Fibroblast of skin of left quadriceps (primary cell): ENCODE measurements at regions not wholly inside any gene's neighbourhood (a gene's known extent, or its start where the extent isn't known, plus 50 kb on each side); places are given as distances from the start of the nearest gene placed in this dataset.
"Not testable (repeated sequence)": the region's sequence is repeated elsewhere in the genome, so short reads cannot be mapped to it uniquely, and the experiment has no call there.

Source experiments
- DNase-seq, 2 experiments: peaks; one replicate each; pipeline ENCODE4 v3.0.0-alpha.2; 2013; ENCODE audit warnings: low read depth in 2 of 2

DNA sequence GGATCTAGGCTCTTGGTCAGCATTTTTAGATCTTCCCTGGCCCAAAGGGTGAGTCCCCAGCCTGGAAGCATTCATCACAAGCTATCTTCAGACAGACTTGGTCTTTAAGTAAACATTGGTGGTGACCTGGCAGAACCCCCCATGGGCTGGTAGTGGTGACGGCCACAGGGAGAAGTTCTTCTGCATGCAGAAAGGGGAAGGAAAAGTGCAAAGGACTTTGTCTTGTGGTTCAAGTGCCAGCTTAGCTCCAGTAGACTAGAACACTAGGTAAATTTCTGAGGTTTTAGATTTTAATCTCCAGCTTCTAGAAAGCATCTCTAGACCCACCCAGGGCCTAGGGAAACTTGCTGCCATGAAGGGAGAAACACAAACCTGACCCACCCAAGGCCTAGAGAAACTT is 584.0 kb downstream of the CHSY3 start:
- DNase-seq, result no peak

DNA sequence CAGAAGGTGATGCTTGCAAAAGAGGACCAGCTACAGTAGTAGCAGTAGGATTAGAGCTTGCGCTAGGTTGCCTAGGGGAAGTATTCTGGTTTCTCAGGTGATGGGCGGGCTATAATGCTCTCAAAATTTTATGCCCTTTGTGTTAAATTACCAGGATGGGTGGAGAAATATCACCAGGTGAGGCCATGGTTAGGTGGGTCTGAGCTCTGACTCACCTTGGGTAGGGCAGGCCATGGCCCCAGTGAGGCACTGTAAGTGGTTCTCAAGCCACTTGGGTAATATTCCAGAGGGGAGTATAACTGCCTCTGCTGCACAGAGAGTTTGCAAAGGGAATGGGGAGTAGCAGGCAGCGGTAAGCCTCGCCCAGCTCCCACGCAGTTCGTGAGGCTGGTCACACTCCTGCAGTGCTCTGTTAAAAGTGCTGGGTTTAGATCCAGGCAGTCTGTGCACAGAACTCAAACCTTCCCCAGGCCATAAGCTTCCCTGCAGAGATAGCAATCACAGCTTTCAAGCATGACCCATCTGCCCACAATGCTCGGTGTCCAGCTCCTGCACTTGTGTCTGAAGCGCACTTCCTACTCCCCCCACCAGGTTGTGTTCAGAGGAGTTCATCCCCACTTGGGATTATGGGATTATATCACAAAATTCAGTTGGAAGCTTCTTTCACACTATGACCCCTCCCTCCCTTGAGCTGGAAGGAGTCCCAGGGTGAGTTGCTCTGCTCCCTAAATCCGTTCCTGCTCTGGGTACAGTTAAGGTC is 575.0 kb downstream of the CHSY3 start:
- DNase-seq, result no peak

GRCh38 chr5:130476325-130476724 is 572.1 kb downstream of the CHSY3 start:
- no peak for DNase-seq

GRCh38 chr5:130462516-130462915 is 558.3 kb downstream of the CHSY3 start:
- DNase-seq, result peak; percentile 5 to 10

DNA sequence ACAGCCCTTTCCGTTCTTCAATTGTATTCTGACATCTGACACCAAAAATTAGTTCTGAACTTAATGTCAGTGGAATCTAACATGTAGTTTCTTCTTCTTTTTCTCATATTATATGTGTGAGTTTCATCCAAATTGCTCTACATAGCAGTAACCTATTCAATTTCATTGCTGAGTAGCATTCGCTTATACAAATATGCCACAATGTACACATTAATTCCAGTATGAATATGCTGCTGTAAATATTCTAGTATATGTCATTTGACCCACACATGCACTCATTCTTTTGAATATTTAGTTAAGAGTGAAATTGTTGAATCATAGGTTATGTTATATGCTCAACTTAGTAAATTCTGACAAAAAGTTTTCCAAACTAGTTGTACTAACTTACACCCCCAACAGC is 550.9 kb downstream of the CHSY3 start:
- no peak for DNase-seq

- no peak for DNase-seq
Observed at GRCh38 chr5:130452744-130453143, 548.5 kb downstream of the CHSY3 start.

GRCh38 chr5:130436430-130436829 is 532.2 kb downstream of the CHSY3 start:
- no peak for DNase-seq

- no peak for DNase-seq
Observed at GRCh38 chr5:130427222-130427955, 523.1 kb downstream of the CHSY3 start.

GRCh38 chr5:130425424-130425823 is 521.2 kb downstream of the CHSY3 start:
- DNase-seq, result no peak

- no peak for DNase-seq
Observed at GRCh38 chr5:130424341-130424740, 520.1 kb downstream of the CHSY3 start.

DNA sequence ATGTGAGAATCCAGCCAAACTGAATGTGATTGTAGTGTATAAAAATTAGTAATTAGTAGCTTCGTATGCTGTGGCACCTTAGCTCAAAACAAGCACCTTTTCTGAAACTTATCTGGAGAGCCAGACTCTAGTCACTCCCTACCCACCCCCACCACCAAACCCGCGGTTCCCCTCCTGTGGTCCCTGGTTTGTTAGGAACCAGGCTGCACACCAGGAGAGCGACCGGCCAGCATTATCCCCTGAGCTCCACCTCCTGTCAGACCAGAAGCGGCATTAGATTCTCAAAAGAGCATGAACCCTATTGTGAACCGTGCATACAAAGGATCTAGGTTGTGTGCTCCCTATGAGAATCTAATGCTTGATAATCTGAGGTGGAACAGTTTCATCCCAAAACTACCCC is 498.6 kb downstream of the CHSY3 start:
- no peak for DNase-seq

GRCh38 chr5:130400091-130400490 is 495.8 kb downstream of the CHSY3 start:
- DNase-seq, result peak; percentile 28 to 32

DNA sequence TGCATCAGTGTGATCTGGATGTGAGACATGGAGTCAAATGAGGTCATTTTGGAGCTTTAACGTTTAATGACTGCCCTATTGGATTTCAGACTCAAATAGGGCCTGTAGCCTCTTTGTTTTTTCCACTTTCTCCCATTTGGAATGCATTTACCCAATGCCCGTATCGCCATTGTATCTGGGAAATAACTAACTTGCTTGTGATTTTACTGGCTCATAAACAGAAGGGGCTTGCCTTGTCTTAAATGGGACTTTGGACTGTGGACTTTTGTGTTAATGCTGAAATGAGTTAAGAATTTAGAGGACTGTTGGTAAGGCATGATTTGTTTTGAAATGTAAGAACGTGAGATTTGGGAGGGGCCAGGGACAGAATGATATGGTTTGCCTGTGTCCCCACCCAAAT is 494.6 kb downstream of the CHSY3 start:
- no peak for DNase-seq

GRCh38 chr5:130397727-130398126 is 493.5 kb downstream of the CHSY3 start:
- not testable (repeated sequence) for DNase-seq

GRCh38 chr5:130397132-130397531 is 492.9 kb downstream of the CHSY3 start:
- DNase-seq, result no peak

DNA sequence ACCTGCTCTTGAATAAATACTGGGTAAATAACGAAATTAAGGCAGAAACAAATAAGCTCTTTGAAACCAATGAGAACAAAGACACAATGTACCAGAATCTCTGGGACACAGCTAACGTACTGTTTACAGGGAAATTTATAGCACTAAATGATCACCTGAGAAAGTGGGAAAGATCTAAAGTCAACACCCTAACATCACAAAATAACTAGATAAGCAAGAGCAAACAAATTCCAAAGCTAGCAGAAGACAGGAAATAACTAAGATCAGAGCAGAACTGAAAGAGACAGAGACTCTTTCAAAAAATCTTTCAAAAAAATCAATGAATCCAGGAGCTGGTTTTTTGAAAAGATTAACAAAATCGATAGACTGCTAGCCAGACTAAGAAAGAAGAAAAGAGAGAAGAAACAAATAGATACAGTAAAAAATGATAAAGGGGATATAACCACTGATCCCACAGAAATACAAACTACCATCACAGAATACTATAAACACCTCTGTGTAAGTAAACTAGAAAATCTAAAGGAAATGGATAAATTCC is 487.5 kb downstream of the CHSY3 start:
- DNase-seq, result not testable (repeated sequence)

- no peak for DNase-seq
Observed at GRCh38 chr5:130386155-130386554, 481.9 kb downstream of the CHSY3 start.

DNA sequence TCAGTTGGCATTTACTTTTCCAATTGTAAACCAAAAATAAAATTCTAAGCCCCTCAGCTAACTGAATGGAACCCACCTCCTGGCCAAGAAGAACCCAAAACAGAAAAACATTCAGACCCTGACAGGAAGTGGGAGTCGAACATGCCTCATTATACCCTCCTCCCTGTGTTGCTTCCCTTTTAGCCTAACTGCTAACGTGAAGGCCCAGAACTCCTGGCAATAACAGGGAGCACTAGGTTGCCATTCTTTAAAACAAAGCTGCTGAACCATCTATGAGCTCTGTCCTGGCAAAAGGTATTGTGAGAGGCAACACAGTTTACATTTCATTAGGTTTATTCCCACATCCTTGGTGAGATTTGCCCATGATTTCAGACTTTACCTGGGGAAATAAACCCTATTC is 481.4 kb downstream of the CHSY3 start:
- no peak for DNase-seq

GRCh38 chr5:130365956-130366355 is 461.7 kb downstream of the CHSY3 start:
- DNase-seq, result no peak

DNA sequence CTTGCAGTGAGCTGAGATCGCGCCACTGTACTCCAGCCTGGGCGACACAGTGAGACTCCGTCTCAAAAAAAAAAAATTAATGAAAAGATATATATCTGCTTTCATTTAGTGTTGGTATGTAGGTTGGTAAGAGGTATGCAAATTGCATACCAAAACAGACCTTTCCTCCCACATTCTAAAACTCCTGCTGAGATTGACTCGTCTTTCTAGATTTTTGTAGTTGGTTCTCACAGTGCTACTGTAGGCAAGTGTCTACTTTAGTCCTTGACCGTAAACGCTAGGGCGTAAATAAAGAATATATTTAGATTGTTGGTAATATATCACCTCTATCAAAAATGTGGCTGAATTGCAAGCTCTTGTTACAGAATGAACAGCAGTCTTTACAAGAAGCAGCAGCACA is 445.9 kb downstream of the CHSY3 start:
- peak in 1 of 2 experiments; percentile 6 for DNase-seq

DNA sequence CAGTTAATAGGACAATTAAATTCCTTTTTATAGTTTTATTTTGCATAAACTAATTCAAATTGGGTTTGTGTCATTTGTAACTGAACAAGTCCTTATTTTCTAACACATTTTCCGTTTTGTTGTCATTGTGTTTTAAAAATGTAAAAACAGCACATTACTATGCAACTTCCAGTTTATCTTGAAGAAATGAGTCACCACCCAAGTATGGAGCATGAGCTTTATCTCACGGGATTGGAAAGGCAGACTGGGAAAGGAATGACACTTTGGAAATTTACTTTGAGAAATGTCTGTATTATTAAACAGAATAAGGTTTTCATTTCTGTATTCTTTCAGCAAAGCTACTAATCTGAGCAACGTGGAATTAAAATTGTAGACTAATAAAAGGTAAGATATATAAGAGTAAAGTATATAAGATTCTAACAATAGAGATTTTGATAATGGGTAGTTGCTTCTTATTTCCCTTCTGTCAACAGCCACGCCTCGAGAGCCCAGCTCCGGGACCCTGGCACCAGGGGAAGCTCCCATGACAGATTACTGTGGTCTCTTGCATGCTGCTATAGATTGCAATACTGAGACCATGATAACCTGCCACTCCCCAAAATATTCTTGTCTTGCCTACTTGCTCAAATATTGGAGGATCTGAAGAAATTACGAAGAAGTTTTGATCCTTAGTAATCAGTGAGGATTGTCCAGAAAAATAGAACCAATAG is 433.1 kb downstream of the CHSY3 start:
- peak; percentile 45 to 48 for DNase-seq

GRCh38 chr5:130335117-130335516 is 430.9 kb downstream of the CHSY3 start:
- no peak for DNase-seq
